Gastroesophageal sphincter (tissue), 3 donors: ENCODE measurements at regions not wholly inside any gene's neighbourhood (a gene's known extent, or its start where the extent isn't known, plus 50 kb on each side); places are given as distances from the start of the nearest gene placed in this dataset.

Source experiments
- CTCF ChIP-seq, 4 experiments: fragments of 200-600 bp in 2 of 4; fragments of 450-650 bp in 2 of 4; sonication (generic) in 1 of 4; IDR thresholded peaks; one replicate each; pipeline ENCODE4 v1.5.1; 2017 to 2019; ENCODE audit warnings: antibody characterized with exemption in 4 of 4, mild to moderate bottlenecking in 2 of 4, moderate library complexity in 2 of 4
- POLR2A ChIP-seq, 2 donors: fragments of 450-650 bp; IDR thresholded peaks; one replicate each; pipeline ENCODE4 v1.6.1; 2017; ENCODE audit warnings: antibody characterized with exemption in 2 of 2, mild to moderate bottlenecking in 2 of 2, moderate library complexity in 1 of 2

- TF ChIP-seq POLR2A (IDR thresholded peaks at IDR 0.05) (no peak), CTCF (IDR thresholded peaks at IDR 0.05) (no peak)
These were observed 231.4 kb downstream of the QDPR start for GRCh38 chr4:17280261-17281018.
